Muscle of arm (tissue), 1 donor: ENCODE measurements at regions not wholly inside any gene's neighbourhood (a gene's known extent, or its start where the extent isn't known, plus 50 kb on each side); places are given as distances from the start of the nearest gene placed in this dataset.
A peak's percentile ranks its signal among the peaks of the same experiment; 100 is the strongest.
"Not testable (repeated sequence)": the region's sequence is repeated elsewhere in the genome, so short reads cannot be mapped to it uniquely, and the experiment has no call there.

Source experiments
- DNase-seq: peaks from one replicate; pipeline ENCODE4 v3.0.0-alpha.2; 2013

- DNase-seq, result no peak
These were observed 330.0 kb upstream of the GLI3 start for GRCh38 chr7:42567051-42567450.

- DNase-seq, result no peak
These were observed 324.8 kb upstream of the GLI3 start for GRCh38 chr7:42561797-42562196.

DNA sequence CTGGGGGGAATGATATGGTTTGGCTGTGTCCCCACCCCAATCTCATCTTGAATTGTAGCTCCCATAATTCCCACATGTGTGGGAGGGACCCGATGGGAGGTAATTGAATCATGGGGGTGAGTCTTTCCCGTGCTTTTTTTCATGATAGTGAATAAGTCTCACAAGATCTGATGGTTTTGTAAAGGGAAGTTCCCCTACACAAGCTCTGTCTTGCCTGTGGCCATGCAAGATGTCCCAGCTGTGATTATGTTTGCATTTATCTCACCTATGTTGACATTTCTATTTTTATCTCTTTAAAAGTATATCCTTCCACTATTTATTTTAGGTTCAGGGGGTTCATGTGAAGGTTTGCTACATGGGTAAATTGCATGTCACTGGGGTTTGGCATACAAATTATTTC lies 323.9 kb upstream of the GLI3 start:
- no peak for DNase-seq

- DNase-seq, result not testable (repeated sequence)
These were observed 317.9 kb upstream of the GLI3 start for GRCh38 chr7:42554932-42555331.

DNA sequence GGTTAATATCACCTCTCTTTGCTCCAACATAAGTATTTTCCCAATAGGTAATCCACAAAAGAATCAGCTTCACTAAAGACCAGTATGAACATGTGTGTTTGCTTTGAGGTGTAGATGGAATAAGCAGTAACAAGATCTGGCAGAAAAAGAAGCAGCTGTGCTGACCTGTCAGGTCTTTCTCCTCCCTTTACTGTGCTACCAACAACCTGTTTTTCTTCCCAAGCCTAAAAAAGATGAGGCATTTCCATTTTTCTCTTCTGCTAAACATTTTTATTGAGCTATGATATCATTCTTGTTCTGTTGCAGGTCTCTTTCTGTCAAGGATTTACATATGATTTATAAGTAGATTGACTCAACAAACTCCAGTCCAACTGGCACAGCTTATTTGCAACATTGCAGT lies 315.2 kb upstream of the GLI3 start:
- DNase-seq, result no peak

DNA sequence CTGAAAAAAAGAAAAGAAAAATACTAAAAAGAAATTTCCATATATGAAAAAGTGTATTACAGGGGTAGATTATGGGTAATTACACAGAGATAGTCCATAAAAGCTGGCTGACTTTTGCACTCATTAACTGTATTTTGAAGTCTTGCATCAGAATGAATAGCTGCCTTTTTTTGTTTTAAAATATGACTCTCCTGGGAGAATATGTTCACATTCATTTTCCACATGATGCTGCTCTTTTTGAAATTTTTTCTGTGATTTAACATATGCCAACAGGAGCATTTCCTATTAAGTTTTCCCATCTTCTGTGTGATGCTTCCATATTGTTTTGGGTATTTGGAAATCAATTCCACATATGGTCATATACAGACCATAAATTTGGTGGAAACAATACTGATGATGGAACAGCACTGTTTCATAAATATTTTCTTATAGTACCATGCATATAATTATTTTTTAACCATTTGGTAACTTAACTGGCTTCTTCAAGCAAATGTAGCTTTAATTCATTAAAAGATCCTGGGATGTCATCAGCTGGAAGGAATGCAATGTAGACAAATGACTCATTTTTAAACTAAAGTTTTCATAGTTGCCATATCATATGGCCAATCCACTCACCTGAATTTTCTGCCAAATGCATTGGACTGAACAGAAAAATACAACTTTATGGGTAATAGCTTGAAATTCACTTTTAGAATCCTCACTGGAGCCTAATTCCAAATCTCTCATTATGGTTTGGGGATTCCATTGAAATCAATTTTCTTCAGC lies 313.9 kb upstream of the GLI3 start:
- no peak for DNase-seq

- no peak for DNase-seq
These were observed 313.0 kb upstream of the GLI3 start for GRCh38 chr7:42549866-42550485.

- DNase-seq, result no peak
These were observed 312.0 kb upstream of the GLI3 start for GRCh38 chr7:42548816-42549611.

- no peak for DNase-seq
These were observed 308.2 kb upstream of the GLI3 start for GRCh38 chr7:42545049-42545724.

- DNase-seq, result no peak
These were observed 306.9 kb upstream of the GLI3 start for GRCh38 chr7:42543953-42544352.

DNA sequence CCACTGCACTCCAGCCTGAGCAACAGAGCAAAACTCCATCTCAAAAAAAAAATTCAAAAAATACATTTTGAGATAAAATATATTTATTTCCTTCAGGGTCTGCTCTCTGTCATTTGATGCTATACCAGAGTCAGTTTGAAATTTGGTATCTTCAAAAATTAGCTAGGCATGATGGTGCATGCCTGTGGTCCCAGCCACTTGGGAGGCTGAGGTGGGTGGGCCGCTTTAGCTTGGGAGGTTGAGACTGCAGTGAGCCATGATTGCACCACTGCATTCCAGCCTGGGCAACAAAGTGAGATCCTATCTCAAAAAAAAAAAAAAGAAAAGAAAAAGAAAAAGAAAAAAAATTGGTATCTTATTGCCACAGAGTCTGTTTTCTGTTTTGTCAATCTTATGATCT lies 305.4 kb upstream of the GLI3 start:
- not testable (repeated sequence) for DNase-seq

DNA sequence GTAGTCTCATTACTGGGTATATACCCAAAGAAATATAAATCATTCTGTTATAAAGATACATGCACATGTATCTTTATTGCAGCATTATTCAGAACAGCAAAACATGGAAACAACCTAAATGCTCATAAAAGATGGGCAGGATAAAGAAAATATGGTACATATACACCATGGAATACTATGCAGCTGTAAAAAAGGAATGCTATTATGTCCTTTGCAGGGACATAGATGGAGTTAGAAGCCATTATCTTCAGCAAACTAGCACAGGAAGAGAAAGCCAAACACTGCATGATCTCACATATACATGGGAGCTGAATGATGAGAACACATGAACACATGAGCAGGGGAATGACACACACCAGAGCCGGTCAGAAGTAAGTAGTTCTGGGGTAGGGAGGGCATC lies 297.4 kb upstream of the GLI3 start:
- DNase-seq, result no peak

- no peak for DNase-seq
These were observed 290.0 kb upstream of the GLI3 start for GRCh38 chr7:42527004-42527403.

GRCh38 chr7:42522227-42522991 lies 285.4 kb upstream of the GLI3 start:
- DNase-seq, result no peak

GRCh38 chr7:42511027-42511426 lies 274.0 kb upstream of the GLI3 start:
- DNase-seq, result no peak

DNA sequence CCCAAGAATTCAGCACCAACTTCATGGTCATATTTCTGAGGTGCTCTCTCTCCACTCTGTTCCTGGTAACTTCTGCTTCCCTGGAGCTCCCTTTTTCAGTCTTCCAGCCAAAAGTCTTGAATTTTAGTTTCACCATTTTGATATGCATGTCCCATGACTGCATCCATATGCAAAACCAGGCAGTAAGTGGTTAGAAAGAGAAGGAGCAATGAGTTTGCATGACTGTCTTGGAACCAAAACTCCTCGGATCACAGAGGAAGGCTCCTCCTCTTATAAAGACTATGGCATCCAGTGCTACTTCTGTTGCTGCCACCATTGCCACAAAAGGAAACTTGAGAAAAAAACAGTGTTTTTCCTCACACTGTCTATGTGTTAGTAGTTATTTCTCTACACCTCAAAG lies 269.1 kb upstream of the GLI3 start:
- no peak for DNase-seq

- no peak for DNase-seq
These were observed 265.0 kb upstream of the GLI3 start for GRCh38 chr7:42502022-42502421.

DNA sequence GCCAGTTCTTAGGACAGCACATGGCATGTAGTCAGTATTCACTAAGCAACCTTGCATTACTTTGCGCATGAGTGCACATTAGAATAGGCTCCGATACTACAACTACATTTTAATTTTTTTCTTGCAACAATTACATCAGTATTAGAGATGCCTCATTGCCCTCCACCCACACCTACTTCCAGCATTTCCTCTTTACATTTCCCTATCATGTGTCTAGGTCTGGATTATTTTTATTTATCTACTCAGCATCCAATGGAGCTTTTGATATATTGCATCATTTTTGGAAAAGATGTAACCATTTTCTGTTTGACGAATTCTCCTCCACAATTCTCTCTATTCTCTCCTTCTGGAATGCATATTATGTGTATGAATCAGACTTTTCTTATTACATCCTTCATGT lies 258.2 kb upstream of the GLI3 start:
- DNase-seq, result no peak

- DNase-seq, result no peak
These were observed 257.7 kb upstream of the GLI3 start for GRCh38 chr7:42494736-42495135.

DNA sequence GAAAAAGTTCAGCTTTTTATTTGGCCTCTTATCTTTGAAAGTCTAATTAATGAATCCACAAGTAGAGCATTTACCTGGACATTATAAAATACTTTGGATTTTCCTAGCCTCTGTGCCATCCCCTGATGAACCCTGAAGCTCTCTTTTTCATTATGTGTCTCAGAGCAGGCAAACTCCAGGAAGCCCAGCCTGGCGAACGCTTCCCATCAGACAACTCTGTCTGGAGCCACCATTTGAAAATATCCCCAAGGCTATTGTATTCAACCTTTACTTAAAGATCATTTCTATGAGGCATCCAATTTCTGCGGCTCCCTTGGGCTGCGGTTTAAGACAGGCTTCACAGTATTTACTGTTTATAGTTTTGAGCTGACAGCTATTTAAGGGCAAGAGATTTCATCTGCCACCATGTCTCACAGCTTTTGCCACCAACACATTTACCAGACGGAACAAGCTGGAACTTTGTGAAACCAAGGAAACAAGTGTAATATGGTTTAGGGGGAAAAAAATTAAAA lies 257.2 kb upstream of the GLI3 start:
- DNase-seq, result no peak

DNA sequence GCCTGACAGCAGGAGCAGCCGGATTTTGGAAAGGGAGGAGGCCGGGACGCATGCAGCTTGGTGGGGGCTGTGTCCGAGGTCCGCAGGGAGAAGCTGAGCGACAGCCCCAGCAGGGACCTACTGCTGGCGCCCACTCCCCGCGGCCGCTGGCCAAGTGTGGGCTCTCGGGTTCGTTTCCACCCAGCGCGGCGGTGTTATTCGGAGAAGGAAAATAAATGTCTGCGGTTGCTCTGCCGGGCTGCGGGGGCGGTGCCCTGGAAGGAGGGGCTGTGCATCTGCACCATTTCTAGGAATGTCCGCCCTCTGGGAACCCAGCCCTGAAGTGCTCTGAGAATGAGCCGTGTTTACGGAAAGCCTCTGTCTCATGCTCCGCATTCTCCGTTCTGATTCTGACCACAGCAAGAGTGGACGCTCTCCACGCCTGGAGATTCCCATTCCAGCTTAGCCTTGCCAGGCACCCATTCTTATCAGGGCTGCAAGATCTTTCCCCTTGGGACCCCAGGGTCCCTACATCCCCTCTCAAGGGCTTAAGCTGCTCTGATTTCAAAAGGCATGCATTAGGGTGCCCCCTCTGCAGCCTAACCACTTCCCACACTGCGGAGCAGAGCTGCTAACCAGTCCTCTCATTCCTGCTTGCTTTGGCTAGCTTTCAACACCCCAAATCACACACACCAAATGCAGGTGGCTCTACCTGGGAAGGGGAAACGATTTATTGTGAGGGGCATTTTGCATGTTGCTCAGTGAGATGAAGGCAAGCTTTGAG lies 256.6 kb upstream of the GLI3 start:
- peak; percentile 85 for DNase-seq
